ENCODE measurements at regions not wholly inside any gene's neighbourhood (a gene's known extent, or its start where the extent isn't known, plus 50 kb on each side); places are given as distances from the start of the nearest gene placed in this dataset.

DNA sequence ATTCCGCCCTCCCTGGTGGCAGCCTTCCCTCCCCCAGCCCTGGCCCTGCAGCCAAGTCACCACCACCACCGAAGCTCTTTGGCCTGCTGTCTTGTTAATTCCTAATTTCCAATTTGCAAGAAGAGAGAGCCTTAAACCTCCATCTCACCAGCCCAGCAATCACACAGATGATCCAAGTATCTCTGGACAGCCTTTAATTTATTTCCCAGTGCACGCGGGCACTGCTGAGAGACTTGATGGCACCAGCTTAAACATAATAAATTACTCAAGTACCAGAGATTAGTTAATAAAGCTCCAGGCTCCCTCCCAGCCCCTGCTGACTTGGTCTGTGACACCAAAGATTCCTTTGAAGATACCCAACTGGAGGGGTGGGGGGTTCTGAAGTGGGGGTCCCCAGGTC, 494.7 kb downstream of the BUD13 start:
- no peak overlapping the region for H3K27ac Mint-ChIP-seq (ENCODE audit: unreplicated experiment)
- DNase-seq (ENCODE audit: low read depth, low spot score): no peak
- TF ChIP-seq, protein P1, sequence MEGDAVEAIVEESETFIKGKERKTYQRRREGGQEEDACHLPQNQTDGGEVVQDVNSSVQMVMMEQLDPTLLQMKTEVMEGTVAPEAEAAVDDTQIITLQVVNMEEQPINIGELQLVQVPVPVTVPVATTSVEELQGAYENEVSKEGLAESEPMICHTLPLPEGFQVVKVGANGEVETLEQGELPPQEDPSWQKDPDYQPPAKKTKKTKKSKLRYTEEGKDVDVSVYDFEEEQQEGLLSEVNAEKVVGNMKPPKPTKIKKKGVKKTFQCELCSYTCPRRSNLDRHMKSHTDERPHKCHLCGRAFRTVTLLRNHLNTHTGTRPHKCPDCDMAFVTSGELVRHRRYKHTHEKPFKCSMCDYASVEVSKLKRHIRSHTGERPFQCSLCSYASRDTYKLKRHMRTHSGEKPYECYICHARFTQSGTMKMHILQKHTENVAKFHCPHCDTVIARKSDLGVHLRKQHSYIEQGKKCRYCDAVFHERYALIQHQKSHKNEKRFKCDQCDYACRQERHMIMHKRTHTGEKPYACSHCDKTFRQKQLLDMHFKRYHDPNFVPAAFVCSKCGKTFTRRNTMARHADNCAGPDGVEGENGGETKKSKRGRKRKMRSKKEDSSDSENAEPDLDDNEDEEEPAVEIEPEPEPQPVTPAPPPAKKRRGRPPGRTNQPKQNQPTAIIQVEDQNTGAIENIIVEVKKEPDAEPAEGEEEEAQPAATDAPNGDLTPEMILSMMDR (conservative IDR thresholded peaks at IDR 0.05): no peak
- no peaks in the 10 kb centered on the region for H3K36me3 Mint-ChIP-seq (ENCODE audit: low read depth)
- no peaks in the 10 kb centered on the region for H3K27me3 Mint-ChIP-seq (ENCODE audit: low read depth)
- H3K9me3 Mint-ChIP-seq: no peaks in the 10 kb centered on the region
- peaks cover 28% of the 10 kb centered on the region for H3K4me1 Mint-ChIP-seq
- no peak overlapping the region for H3K4me3 Mint-ChIP-seq

DNA sequence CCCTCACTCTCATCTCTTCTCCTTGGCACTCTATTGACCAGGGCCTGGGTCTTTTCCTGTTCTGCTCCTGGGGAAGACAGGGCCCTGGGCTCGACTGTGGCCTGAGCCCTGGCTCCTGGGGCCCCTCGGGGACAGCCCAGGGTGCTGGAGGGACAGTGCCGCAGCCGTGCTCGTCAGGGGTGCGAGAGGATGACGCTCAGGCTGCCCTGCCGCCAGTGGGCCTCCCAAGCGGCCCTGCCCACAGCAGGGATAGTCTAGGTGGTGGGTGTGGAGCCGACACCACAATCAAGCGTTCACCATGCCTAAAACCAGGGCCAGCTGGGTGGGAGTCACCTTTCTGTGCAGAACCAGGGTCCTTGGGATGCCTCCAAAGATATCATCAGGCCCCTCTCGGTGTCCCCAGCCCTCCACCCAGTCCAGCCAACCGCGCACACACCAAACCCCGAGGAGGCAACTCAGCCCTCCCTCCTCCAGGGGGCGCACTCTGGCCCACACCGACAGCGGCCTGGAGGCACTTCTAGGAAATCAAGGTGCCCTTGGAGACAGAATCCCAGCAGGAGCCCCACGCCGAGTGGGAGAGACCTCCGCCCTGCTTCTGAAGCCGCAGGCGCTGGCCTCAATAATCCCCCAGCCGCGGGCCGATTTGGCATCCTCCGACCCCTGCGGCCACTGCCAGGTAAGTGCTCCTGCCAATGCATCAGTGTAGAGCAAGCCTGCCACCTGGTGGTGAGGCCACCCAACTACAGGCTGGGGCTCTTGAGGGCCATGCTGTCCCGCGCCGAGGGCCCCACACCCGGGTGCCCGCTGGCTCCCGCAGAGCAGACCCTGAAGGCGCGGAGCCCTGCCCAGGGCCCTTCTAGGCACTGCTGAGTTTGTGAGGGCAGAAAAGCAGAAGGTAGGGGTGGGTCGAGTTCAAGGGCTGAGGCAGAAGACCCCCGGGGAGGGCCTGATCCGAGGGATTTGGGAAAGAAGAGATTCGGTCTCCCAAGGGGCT, 496.4 kb downstream of the BUD13 start:
- Mint-ChIP-seq H3K27me3 (ENCODE audit: low read depth) (no peaks in the 10 kb centered on the region), H3K36me3 (ENCODE audit: low read depth) (no peaks in the 10 kb centered on the region), H3K9me3 (no peaks in the 10 kb centered on the region), H3K27ac (ENCODE audit: unreplicated experiment) (no peak overlapping the region), H3K4me1 (peaks cover 28% of the 10 kb centered on the region), H3K4me3 (no peak overlapping the region)
- TF ChIP-seq, protein P1 (conservative IDR thresholded peaks at IDR 0.05): peak; percentile 99
- peak; percentile 92 for DNase-seq (ENCODE audit: low read depth, low spot score)

DNA sequence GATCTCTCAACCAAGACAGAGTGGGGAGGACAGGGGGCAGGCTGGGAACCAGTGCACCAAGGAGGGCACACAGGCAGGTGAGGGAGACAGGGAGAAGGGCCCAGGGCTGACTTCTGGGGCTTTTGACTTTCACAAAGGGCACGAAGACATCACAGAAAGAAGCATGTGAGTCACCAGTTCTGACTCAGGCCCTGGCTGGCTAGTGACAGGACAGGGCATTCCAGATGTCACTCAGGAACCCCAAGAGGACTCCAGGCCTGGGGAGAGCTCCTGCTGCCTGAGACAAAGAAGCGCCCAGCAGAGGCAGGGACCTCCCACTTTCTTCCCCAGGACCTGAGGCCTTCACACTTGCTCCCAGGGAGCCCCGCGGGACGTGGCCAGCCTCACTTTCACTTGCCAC, 497.2 kb downstream of the BUD13 start:
- H3K27me3 Mint-ChIP-seq (ENCODE audit: low read depth): no peaks in the 10 kb centered on the region
- TF ChIP-seq, protein P1 (conservative IDR thresholded peaks at IDR 0.05): no peak
- H3K9me3 Mint-ChIP-seq: no peaks in the 10 kb centered on the region
- H3K36me3 Mint-ChIP-seq (ENCODE audit: low read depth): no peaks in the 10 kb centered on the region
- peak overlapping the region; percentile 88 for H3K27ac Mint-ChIP-seq (ENCODE audit: unreplicated experiment)
- H3K4me3 Mint-ChIP-seq: no peak overlapping the region
- DNase-seq (ENCODE audit: low read depth, low spot score): no peak
- H3K4me1 Mint-ChIP-seq: peaks cover 28% of the 10 kb centered on the region

DNA sequence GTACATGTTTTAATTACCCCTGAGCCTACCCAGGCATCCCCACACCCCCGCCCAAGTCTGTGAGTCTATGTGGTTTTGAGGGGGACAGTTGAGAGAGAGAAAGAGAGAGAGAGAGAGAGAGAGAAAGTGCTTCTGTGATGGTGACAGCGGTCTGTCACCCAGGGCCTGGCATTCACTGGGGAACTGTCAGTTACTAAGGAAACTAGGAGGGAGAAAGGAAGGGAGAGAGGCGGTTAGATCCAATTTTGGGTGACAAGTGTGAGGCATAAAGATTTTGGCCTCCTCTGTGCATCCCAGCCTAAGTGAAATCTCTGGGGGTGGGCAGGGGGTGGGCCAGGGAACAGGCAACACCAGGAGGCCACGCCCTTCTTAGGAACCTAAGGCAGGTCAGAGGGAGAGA, 498.3 kb downstream of the BUD13 start:
- H3K9me3 Mint-ChIP-seq: no peaks in the 10 kb centered on the region
- H3K27me3 Mint-ChIP-seq (ENCODE audit: low read depth): no peaks in the 10 kb centered on the region
- no peak overlapping the region for H3K4me3 Mint-ChIP-seq
- TF ChIP-seq, protein P1 (conservative IDR thresholded peaks at IDR 0.05): no peak
- H3K27ac Mint-ChIP-seq (ENCODE audit: unreplicated experiment): no peak overlapping the region
- no peaks in the 10 kb centered on the region for H3K36me3 Mint-ChIP-seq (ENCODE audit: low read depth)
- H3K4me1 Mint-ChIP-seq: peaks cover 21% of the 10 kb centered on the region
- no peak for DNase-seq (ENCODE audit: low read depth, low spot score)

DNA sequence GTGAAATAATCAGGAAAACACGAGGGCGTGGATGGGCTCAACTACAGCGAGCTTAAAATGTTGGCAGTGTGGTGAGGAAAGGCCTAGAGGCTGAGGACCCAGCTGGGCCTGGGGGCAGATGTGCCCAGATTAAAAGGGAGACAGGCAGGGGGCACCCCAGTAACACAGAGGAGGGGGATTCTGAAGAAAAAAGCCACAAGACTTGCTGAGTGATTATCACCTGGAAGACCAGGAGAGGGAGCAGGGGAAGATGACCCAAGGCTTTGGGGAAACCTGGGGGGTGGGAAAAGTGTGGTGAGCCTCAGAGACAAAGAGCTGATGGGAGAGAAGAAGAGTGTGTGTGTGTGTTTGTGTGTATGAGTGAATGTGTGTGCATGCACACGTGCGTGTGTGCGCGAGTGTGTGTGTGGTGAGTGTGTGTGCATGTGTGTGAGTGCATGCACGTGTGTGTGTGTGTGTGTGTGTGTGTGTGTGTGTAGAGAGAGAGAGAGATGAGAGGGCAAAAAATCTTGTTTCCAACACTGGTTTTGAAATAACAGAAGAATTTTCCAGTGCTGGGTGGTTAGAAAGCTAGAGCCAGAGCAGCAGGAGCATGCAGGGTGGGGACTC, 500.5 kb downstream of the BUD13 start:
- no peaks in the 10 kb centered on the region for H3K36me3 Mint-ChIP-seq (ENCODE audit: low read depth)
- no peaks in the 10 kb centered on the region for H3K27me3 Mint-ChIP-seq (ENCODE audit: low read depth)
- H3K4me1 Mint-ChIP-seq: peaks cover 14% of the 10 kb centered on the region
- no peaks in the 10 kb centered on the region for H3K9me3 Mint-ChIP-seq
- DNase-seq (ENCODE audit: low read depth, low spot score): no peak
- H3K4me3 Mint-ChIP-seq: no peak overlapping the region
- TF ChIP-seq, protein P1 (conservative IDR thresholded peaks at IDR 0.05): no peak
- no peak overlapping the region for H3K27ac Mint-ChIP-seq (ENCODE audit: unreplicated experiment)
